ENCODE measurements at regions not wholly inside any gene's neighbourhood (a gene's known extent, or its start where the extent isn't known, plus 50 kb on each side); places are given as distances from the start of the nearest gene placed in this dataset.

GRCh38 chr6:97473979-97474378 is 191.0 kb upstream of the MMS22L start:
- TF ChIP-seq CTCF (IDR thresholded peaks at IDR 0.05) = no peak
- no peak for TF ChIP-seq POLR2A (IDR thresholded peaks at IDR 0.05)
- no peak for TF ChIP-seq EP300 (IDR thresholded peaks at IDR 0.05)

Data from gastroesophageal sphincter (tissue), 3 donors.